ENCODE measurements at regions not wholly inside any gene's neighbourhood (a gene's known extent, or its start where the extent isn't known, plus 50 kb on each side); places are given as distances from the start of the nearest gene placed in this dataset.
A peak's percentile ranks its signal among the peaks of the same experiment; 100 is the strongest.

DNA sequence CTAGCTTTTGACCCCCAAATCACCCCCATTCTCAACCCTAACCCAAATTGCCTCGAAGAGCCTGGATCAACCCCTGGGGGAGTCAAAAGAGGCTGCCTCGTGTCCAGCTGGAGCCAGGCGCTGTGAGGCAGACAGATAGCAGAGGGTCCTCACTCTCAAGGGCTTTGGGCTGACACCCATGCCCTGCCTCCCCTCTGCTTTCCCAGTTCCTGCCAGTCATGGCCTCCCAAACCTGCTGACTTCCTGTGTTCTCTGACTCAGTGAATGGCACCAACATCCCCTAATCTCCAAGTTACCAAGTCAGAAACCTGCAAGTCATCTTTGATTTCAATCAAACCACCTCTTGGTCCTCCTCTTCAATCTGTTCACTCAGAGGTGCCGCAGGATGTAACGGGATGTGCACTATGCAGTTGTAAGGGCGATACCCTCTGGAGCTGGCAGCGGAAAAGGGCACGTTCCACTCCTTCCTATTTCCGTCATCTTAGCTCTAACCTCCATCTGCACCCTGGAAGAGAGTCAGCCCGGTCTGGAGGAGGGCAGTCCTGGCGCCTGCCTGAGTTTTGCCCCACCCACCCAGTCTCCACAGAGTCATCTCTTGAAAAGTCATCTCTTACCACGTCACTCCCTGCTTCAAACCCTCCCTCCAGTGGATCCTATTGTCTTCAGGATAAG lies 52.4 kb upstream of the FAM174B start:
- TF ChIP-seq POLR2A (IDR thresholded peaks at IDR 0.05; ENCODE audit: low read depth, low read length) (peak; percentile 70), FOS (IDR thresholded peaks at IDR 0.05; ENCODE audit: borderline replicate concordance, insufficient read depth, low read length) (peak; percentile 60), GATA2 (IDR thresholded peaks at IDR 0.05; ENCODE audit: insufficient read depth, insufficient read length, low read depth, low read length) (peak; percentile 89), MYC (IDR thresholded peaks at IDR 0.05; ENCODE audit: low read depth, low read length) (no peak), POLR2AphosphoS5 (IDR thresholded peaks at IDR 0.05; ENCODE audit: insufficient read depth, low read depth, low read length) (peak; percentile 91), EZH2 (IDR thresholded peaks at IDR 0.05; ENCODE audit: borderline replicate concordance, low read depth, low read length, severe bottlenecking) (no peak), JUN (IDR thresholded peaks at IDR 0.05; ENCODE audit: borderline replicate concordance, insufficient read depth, insufficient read length, low read depth) (peak; percentile 47)
- TF ChIP-seq, protein P1, sequence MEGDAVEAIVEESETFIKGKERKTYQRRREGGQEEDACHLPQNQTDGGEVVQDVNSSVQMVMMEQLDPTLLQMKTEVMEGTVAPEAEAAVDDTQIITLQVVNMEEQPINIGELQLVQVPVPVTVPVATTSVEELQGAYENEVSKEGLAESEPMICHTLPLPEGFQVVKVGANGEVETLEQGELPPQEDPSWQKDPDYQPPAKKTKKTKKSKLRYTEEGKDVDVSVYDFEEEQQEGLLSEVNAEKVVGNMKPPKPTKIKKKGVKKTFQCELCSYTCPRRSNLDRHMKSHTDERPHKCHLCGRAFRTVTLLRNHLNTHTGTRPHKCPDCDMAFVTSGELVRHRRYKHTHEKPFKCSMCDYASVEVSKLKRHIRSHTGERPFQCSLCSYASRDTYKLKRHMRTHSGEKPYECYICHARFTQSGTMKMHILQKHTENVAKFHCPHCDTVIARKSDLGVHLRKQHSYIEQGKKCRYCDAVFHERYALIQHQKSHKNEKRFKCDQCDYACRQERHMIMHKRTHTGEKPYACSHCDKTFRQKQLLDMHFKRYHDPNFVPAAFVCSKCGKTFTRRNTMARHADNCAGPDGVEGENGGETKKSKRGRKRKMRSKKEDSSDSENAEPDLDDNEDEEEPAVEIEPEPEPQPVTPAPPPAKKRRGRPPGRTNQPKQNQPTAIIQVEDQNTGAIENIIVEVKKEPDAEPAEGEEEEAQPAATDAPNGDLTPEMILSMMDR (IDR thresholded peaks at IDR 0.05; ENCODE audit: extremely low read depth in 1 of 2, insufficient read depth in 1 of 2, low read depth in 1 of 2, low read length in 2 of 2), result no peak
- TF ChIP-seq, protein P2, sequence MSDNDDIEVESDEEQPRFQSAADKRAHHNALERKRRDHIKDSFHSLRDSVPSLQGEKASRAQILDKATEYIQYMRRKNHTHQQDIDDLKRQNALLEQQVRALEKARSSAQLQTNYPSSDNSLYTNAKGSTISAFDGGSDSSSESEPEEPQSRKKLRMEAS (IDR thresholded peaks at IDR 0.05; ENCODE audit: insufficient read depth, insufficient read length), result no peak
- dilution Hi-C loops (cut with MboI; ENCODE audit: extremely low pct_ligation_motif_present, low sequenced_read_pairs), result no loop called here
- H3K79me2 ChIP-seq (ENCODE audit: control insufficient read depth, insufficient read depth, low read length), result no peaks in the 10 kb centered on the region
- ChIA-PET POLR2A (interaction anchor here (1.3 to 1.7 kb wide), 2 partner anchors 91 to 196 kb away, joined by 3 to 8 read pairs; no protein-coding TSS in a partner anchor), CTCF (interaction anchor here (0.9 to 4.3 kb wide), 4 partner anchors 38 to 186 kb away, joined by 3 to 28 read pairs (median 4); no protein-coding TSS in a partner anchor)
- H2AFZ ChIP-seq (ENCODE audit: low read depth, low read length), result peak overlapping the region; percentile 66
- H3K4me2 ChIP-seq (ENCODE audit: insufficient read depth, low read length), result peak overlapping the region; percentile 35
- no peaks in the 10 kb centered on the region for H3K9me3 ChIP-seq (replicated peaks; ENCODE audit: control insufficient read depth, insufficient read depth, low read length)
- H3K27ac ChIP-seq (ENCODE audit: insufficient read depth, low read depth, low read length), result peak overlapping the region; percentile 84
- DNase-seq (ENCODE audit: low read depth, low spot score), result peak; percentile 90
- no peaks in the 10 kb centered on the region for H3K27me3 ChIP-seq (ENCODE audit: control insufficient read depth in 2 of 2, insufficient read depth in 2 of 2, low read length in 2 of 2)
- H3K9ac ChIP-seq (replicated peaks; ENCODE audit: extremely low read depth, insufficient read depth, low read length), result peak overlapping the region; percentile 49
- H3K4me3 ChIP-seq (replicated peaks in 1 of 3; ENCODE audit: insufficient read depth in 1 of 3, low read depth in 1 of 3, low read length in 3 of 3), result no peak overlapping the region
- peak; percentile 99 for FAIRE-seq
- intact Hi-C loops (cut with micrococcal nuclease), result loop anchor here (1.0 to 5.0 kb wide), 3 partner anchors 51 to 175 kb away; partner anchors contain the start of gene FAM174B
- no peaks in the 10 kb centered on the region for H3K36me3 ChIP-seq (ENCODE audit: control insufficient read depth in 2 of 2, extremely low read depth in 1 of 2, insufficient read depth in 2 of 2, low read length in 2 of 2)
- H4K20me1 ChIP-seq (replicated peaks; ENCODE audit: control insufficient read depth, extremely low read depth, insufficient read depth, low read length), result no peaks in the 10 kb centered on the region
- BruUV-seq (replicated peaks), result no TSS peak
- H3K9me1 ChIP-seq (replicated peaks; ENCODE audit: control insufficient read depth, extremely low read depth, insufficient read depth, low read length), result no peaks in the 10 kb centered on the region
- H3K4me1 ChIP-seq (ENCODE audit: control insufficient read depth, extremely low read depth, insufficient read depth, low read length), result peaks cover 26% of the 10 kb centered on the region
